HepG2 (cell line): ENCODE measurements at regions not wholly inside any gene's neighbourhood (a gene's known extent, or its start where the extent isn't known, plus 50 kb on each side); places are given as distances from the start of the nearest gene placed in this dataset.
A peak's percentile ranks its signal among the peaks of the same experiment; 100 is the strongest.

Experiments
- ATAC-seq: fragments of 200-7000 bp; cut with Tn5 transposase; 3 replicates; pipeline ENCODE4 v1.9.1; 2020; ENCODE audit warnings: mild to moderate bottlenecking, moderate library complexity
- BruUV-seq: library from RNA; stranded (reverse); fragments of 400-500 nt; replicated peaks from 2 replicates; lab custom pipeline; 2021; lab: Mats Ljungman, UMichigan
- CTCF ChIA-PET: fragments of 300-600 bp; formaldehyde crosslinking; extraction: SDS; loops from one replicate; lab custom pipeline; 2021; ENCODE audit warnings: low total read pairs, inconsistent platforms, low intra/inter-chr PET ratio; lab: Yijun Ruan, JAX
- POLR2A ChIA-PET: fragments of 350-600 bp; sonication (Branson Sonifier 250); formaldehyde crosslinking; loops from one replicate; lab custom pipeline; 2020; ENCODE audit warnings: antibody characterized with exemption, inconsistent platforms; lab: Yijun Ruan, JAX
- DNase-seq: peaks from one replicate; pipeline ENCODE4 v3.0.0-alpha.2; 2015; ENCODE audit warnings: low spot score
- FAIRE-seq: peaks from 3 replicates; lab custom pipeline; 2011; peaks lifted over from hg19 to GRCh38; lab: Jason Lieb, UNC
- H2AFZ ChIP-seq: one replicate; pipeline ENCODE4 v1.6.1; 2011; ENCODE audit warnings: low read length, inconsistent platforms
- H3K27ac ChIP-seq: fragments of 300-600 bp; 3 replicates; pipeline ENCODE4 v1.8.0; 2011; ENCODE audit warnings: mixed run types, mild to moderate bottlenecking, mixed read lengths, low read length, inconsistent platforms; ENCODE audit not compliant: insufficient read depth; ENCODE audit errors: extremely low read length
- H3K27me3 ChIP-seq, 2 experiments: fragments of 200-600 bp in 1 of 2; 2 replicates in 1 of 2; 3 replicates in 1 of 2; pipeline versions ENCODE4 v1.6.0 to v1.8.0; 2011; ENCODE audit warnings: low read length in 2 of 2, mild to moderate bottlenecking in 2 of 2, moderate library complexity in 2 of 2, inconsistent platforms in 1 of 2; ENCODE audit not compliant: insufficient read depth in 2 of 2, control insufficient read depth in 1 of 2
- H3K36me3 ChIP-seq, 2 experiments: fragments of 200-600 bp in 1 of 2; replicated peaks in 1 of 2; 2 replicates in 1 of 2; 3 replicates in 1 of 2; pipeline versions ENCODE4 v1.5.1 to v1.8.0; 2011; ENCODE audit warnings: low read length in 2 of 2, inconsistent platforms in 1 of 2; ENCODE audit not compliant: insufficient read depth in 2 of 2, control insufficient read depth in 1 of 2
- H3K4me1 ChIP-seq: 2 replicates; pipeline ENCODE4 v1.5.1; 2012; ENCODE audit warnings: low read length, inconsistent platforms; ENCODE audit not compliant: insufficient read depth
- H3K4me2 ChIP-seq: 2 replicates; pipeline ENCODE4 v1.6.0; 2011; ENCODE audit warnings: low read depth, low read length, inconsistent platforms
- H3K4me3 ChIP-seq, 3 experiments: fragments of 200-600 bp in 1 of 3; sonication (generic), shearing (Covaris generic) in 1 of 3; replicated peaks in 1 of 3; 2 replicates each; pipeline ENCODE4 v1.5.1; 2011 to 2016; ENCODE audit warnings: low read length in 3 of 3, inconsistent platforms in 2 of 3, low read depth in 2 of 3, mild to moderate bottlenecking in 2 of 3, control low read depth in 1 of 3, mixed read lengths in 1 of 3; ENCODE audit not compliant: insufficient read depth in 1 of 3
- H3K79me2 ChIP-seq: one replicate; pipeline ENCODE4 v1.6.1; 2011; ENCODE audit warnings: low read length, inconsistent platforms; ENCODE audit not compliant: insufficient read depth
- H3K9ac ChIP-seq: 2 replicates; pipeline ENCODE4 v1.6.0; 2011; ENCODE audit warnings: mild to moderate bottlenecking, low read depth, low read length, inconsistent platforms; ENCODE audit not compliant: insufficient read depth
- H3K9me3 ChIP-seq: 2 replicates; pipeline ENCODE4 v1.5.1; 2012; ENCODE audit warnings: mild to moderate bottlenecking, low read length
- H4K20me1 ChIP-seq: 2 replicates; pipeline ENCODE4 v1.6.0; 2011; ENCODE audit warnings: inconsistent platforms, mild to moderate bottlenecking, low read length, moderate library complexity; ENCODE audit not compliant: insufficient read depth
- ATF7 ChIP-seq, 2 experiments: fragments of 450-650 bp in 1 of 2; sonication (generic) in 1 of 2; formaldehyde crosslinking in 1 of 2; IDR thresholded peaks; 2 replicates each; pipeline versions ENCODE4 v1.4.0 to v1.6.1; 2016 to 2020; ENCODE audit warnings: antibody characterized with exemption in 1 of 2, mild to moderate bottlenecking in 1 of 2, missing genetic modification reagents in 1 of 2
- CREB1 ChIP-seq, 2 experiments: fragments of 450-650 bp in 1 of 2; IDR thresholded peaks; 2 replicates each; pipeline ENCODE4 v1.6.1; 2016 to 2017; ENCODE audit warnings: control low read depth in 1 of 2, mild to moderate bottlenecking in 1 of 2, missing compliant biosample characterization in 1 of 2, missing genetic modification characterization in 1 of 2
- FOXK1 ChIP-seq: sonication (generic); formaldehyde crosslinking; IDR thresholded peaks from 2 replicates; pipeline ENCODE4 v1.4.0; 2020; ENCODE audit warnings: low read depth, missing genetic modification reagents, borderline replicate concordance
- GABPA ChIP-seq, 2 experiments: IDR thresholded peaks; 2 replicates each; pipeline ENCODE4 v1.6.1; 2011 to 2016; ENCODE audit warnings: low read depth in 2 of 2, low read length in 1 of 2, missing biosample characterization in 1 of 2, missing genetic modification characterization in 1 of 2
- GATAD2A ChIP-seq: IDR thresholded peaks from 2 replicates; pipeline ENCODE4 v1.6.1; 2016
- MLLT10 ChIP-seq: sonication (generic); formaldehyde crosslinking; IDR thresholded peaks from 2 replicates; pipeline ENCODE4 v1.4.0; 2020; ENCODE audit warnings: missing genetic modification reagents
- MXD4 ChIP-seq: IDR thresholded peaks from 2 replicates; pipeline ENCODE4 v1.6.1; 2016; ENCODE audit warnings: mild to moderate bottlenecking, missing biosample characterization, missing genetic modification reagents
- SCMH1 ChIP-seq: sonication (generic); formaldehyde crosslinking; IDR thresholded peaks from 2 replicates; pipeline ENCODE4 v1.9.0; 2021; ENCODE audit warnings: missing genetic modification reagents, mild to moderate bottlenecking, borderline replicate concordance
- SP1 ChIP-seq, 2 experiments: fragments of 450-650 bp in 1 of 2; sonication (generic) in 1 of 2; formaldehyde crosslinking in 1 of 2; IDR thresholded peaks; 2 replicates each; pipeline versions ENCODE4 v1.4.0 to v1.6.1; 2016 to 2020; ENCODE audit warnings: missing genetic modification reagents in 1 of 2
- THAP7 ChIP-seq: sonication (generic); formaldehyde crosslinking; IDR thresholded peaks from 2 replicates; pipeline ENCODE4 v1.8.1; 2023; ENCODE audit warnings: mild to moderate bottlenecking, missing genetic modification reagents
- U2AF2 ChIP-seq: fragments of 200-400 bp; formaldehyde crosslinking; IDR thresholded peaks from 2 replicates; pipeline ENCODE4 v1.6.1; 2017; ENCODE audit warnings: low read depth, mild to moderate bottlenecking, low read length
- ZNF24 ChIP-seq: fragments of 450-650 bp; IDR thresholded peaks from 2 replicates; pipeline ENCODE4 v1.6.1; 2017; ENCODE audit warnings: antibody characterized with exemption, mild to moderate bottlenecking
- ZNF546 ChIP-seq: sonication (generic); formaldehyde crosslinking; conservative IDR thresholded peaks from 2 replicates; pipeline ENCODE4 v1.8.1; 2023; ENCODE audit warnings: mild to moderate bottlenecking, missing genetic modification reagents
- WGBS: methylation state at CpG from one replicate; pipeline ENCODE4 v1.1.6; 2017; ENCODE audit warnings: low lambda C conversion rate; 5-methylcytosine and 5-hydroxymethylcytosine counted together
- in situ Hi-C: cut with HindIII; loops from 2 replicates; pipeline ENCODE4 v1.10.0; 2017; ENCODE audit warnings: low pct_unique_long_range_greater_than_20kb; ENCODE audit not compliant: extremely low pct_ligation_motif_present
- intact Hi-C: fragments of 100-400 bp; cut with micrococcal nuclease; formaldehyde crosslinking; loops from one replicate; pipeline ENCODE4 v1.10.0; 2022; ENCODE audit not compliant: unreplicated experiment
- TF ChIP-seq, protein P1 (sequence below): sonication (generic); formaldehyde crosslinking; conservative IDR thresholded peaks from 2 replicates; pipeline ENCODE4 v1.8.0; 2022; ENCODE audit warnings: low read depth, missing genetic modification reagents
- TF ChIP-seq, protein P2 (sequence below): sonication (generic); formaldehyde crosslinking; IDR thresholded peaks from 2 replicates; pipeline ENCODE4 v1.5.1; 2020; ENCODE audit warnings: mild to moderate bottlenecking, missing genetic modification reagents, borderline replicate concordance

DNA sequence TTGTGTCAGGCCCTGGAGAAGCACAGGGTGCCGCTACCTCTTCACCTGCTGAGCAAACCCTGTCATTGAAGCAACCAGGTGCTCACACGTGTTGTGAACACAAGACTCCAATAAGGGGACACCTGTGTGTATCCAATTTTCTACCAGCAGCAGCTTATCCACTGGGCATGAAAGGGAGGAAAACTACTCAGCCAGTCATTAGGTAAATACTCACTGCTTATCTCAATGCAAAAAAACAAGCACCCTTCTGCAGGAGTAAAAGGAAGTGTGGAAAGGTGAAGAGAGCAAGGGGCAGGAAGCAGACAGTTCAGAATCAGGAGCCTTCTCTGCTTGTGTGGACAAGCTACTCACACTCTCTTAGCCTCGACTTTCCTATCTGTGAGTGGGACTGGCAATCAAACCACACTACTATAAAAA, 148.9 kb downstream of the ETS2 start (continued):
- TF ChIP-seq GABPA (IDR thresholded peaks at IDR 0.05; ENCODE audit: low read depth, low read length) (no peak), GABPA (CRISPR knock-in tag; IDR thresholded peaks at IDR 0.05; ENCODE audit: low read depth) (peak; percentile 39)
- TF ChIP-seq, all 625 proteins: peak for 11

GRCh38 chr21:38953516-38953915, 147.8 kb downstream of the ETS2 start:
- peaks cover 56% of the 10 kb centered on the region for H3K4me1 ChIP-seq
- no peak for FAIRE-seq
- no peak for TF ChIP-seq THAP7 (CRISPR knock-in tag)
- TF ChIP-seq ZNF24, result no peak
- no peak for TF ChIP-seq FOXK1 (CRISPR knock-in tag)
- TF ChIP-seq SP1 (IDR thresholded peaks at IDR 0.05), result no peak
- TF ChIP-seq SP1 (CRISPR knock-in tag; IDR thresholded peaks at IDR 0.05), result no peak
- peak; percentile 95 for TF ChIP-seq CREB1 (IDR thresholded peaks at IDR 0.05)
- no peak for TF ChIP-seq CREB1 (CRISPR knock-in tag; IDR thresholded peaks at IDR 0.05)
- TF ChIP-seq, protein P1, sequence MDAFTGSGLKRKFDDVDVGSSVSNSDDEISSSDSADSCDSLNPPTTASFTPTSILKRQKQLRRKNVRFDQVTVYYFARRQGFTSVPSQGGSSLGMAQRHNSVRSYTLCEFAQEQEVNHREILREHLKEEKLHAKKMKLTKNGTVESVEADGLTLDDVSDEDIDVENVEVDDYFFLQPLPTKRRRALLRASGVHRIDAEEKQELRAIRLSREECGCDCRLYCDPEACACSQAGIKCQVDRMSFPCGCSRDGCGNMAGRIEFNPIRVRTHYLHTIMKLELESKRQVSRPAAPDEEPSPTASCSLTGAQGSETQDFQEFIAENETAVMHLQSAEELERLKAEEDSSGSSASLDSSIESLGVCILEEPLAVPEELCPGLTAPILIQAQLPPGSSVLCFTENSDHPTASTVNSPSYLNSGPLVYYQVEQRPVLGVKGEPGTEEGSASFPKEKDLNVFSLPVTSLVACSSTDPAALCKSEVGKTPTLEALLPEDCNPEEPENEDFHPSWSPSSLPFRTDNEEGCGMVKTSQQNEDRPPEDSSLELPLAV (CRISPR knock-in tag), result no peak
- TF ChIP-seq ATF7 (IDR thresholded peaks at IDR 0.05), result peak; percentile 99
- no peak for TF ChIP-seq ATF7 (CRISPR knock-in tag; IDR thresholded peaks at IDR 0.05)
- TF ChIP-seq, protein P2, sequence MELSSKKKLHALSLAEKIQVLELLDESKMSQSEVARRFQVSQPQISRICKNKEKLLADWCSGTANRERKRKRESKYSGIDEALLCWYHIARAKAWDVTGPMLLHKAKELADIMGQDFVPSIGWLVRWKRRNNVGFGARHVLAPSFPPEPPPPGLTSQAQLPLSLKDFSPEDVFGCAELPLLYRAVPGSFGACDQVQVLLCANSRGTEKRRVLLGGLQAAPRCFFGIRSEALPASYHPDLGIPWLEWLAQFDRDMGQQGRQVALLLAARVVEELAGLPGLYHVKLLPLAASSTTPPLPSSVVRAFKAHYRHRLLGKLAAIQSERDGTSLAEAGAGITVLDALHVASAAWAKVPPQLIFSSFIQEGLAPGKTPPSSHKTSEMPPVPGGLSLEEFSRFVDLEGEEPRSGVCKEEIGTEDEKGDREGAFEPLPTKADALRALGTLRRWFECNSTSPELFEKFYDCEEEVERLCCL (CRISPR knock-in tag), result no peak
- no peak for TF ChIP-seq ZNF546 (CRISPR knock-in tag)
- no peak for TF ChIP-seq U2AF2
- no peak for TF ChIP-seq GATAD2A
- no peak for TF ChIP-seq MLLT10 (CRISPR knock-in tag)
- no peak for TF ChIP-seq MXD4 (CRISPR knock-in tag)
- no peak for TF ChIP-seq SCMH1 (CRISPR knock-in tag)

More at GRCh38 chr21:38953516-38953915, 147.8 kb downstream of the ETS2 start:
- Histone ChIP-seq H4K20me1 (no peaks in the 10 kb centered on the region), H3K4me3 (no peak overlapping the region), H3K79me2 (no peaks in the 10 kb centered on the region), H3K27me3 (no peaks in the 10 kb centered on the region), H3K9me3 (0 out of 2 replicates have a peak, but pooled peaks cover 10% of the 10 kb centered on the region), H3K36me3 (no peaks in the 10 kb centered on the region), H3K4me2 (no peak overlapping the region), H3K9ac (no peak overlapping the region), H2AFZ (no peak overlapping the region), H3K27ac (no peak overlapping the region)
- BruUV-seq, result no TSS peak
- ChIA-PET POLR2A (no interaction called here), CTCF (no interaction called here)
- DNase-seq, result no peak
- in situ Hi-C loops (no loop called here), intact Hi-C loops (no loop called here)
- no peak for ATAC-seq
- 79% methylated on average over 5 of the region's 5 CpGs for WGBS
